Smooth muscle cell (in vitro differentiated cells): ENCODE measurements at regions not wholly inside any gene's neighbourhood (a gene's known extent, or its start where the extent isn't known, plus 50 kb on each side); places are given as distances from the start of the nearest gene placed in this dataset.

Source experiments
- DNase-seq: peaks from one replicate; lab custom pipeline; 2025; ENCODE audit not compliant: unreplicated experiment; lab: John Stamatoyannopoulos, UW
- H2AFZ ChIP-seq: fragments of 200-600 bp; sonication (generic); 2 replicates; pipeline ENCODE4 v1.6.0; 2016; ENCODE audit warnings: antibody characterized with exemption, low read depth, mild to moderate bottlenecking
- H3F3A ChIP-seq: fragments of 200-600 bp; sonication (generic); 2 replicates; pipeline ENCODE4 v1.6.0; 2017; ENCODE audit warnings: antibody characterized with exemption, low read depth
- H3K27ac ChIP-seq: fragments of 200-600 bp; sonication (generic); 2 replicates; pipeline ENCODE4 v1.5.1; 2016; ENCODE audit warnings: low read depth, mild to moderate bottlenecking
- H3K27me3 ChIP-seq: fragments of 200-600 bp; sonication (generic); 2 replicates; pipeline ENCODE4 v1.6.1; 2016; ENCODE audit warnings: low read depth, mild to moderate bottlenecking
- H3K36me3 ChIP-seq: fragments of 200-600 bp; sonication (generic); 2 replicates; pipeline ENCODE4 v1.5.1; 2016; ENCODE audit warnings: low read depth
- H3K4me1 ChIP-seq: fragments of 200-600 bp; sonication (generic); 2 replicates; pipeline ENCODE4 v1.5.1; 2016; ENCODE audit warnings: low read depth
- H3K4me2 ChIP-seq: fragments of 200-600 bp; sonication (generic); 2 replicates; pipeline ENCODE4 v1.6.0; 2016; ENCODE audit warnings: mild to moderate bottlenecking
- H3K4me3 ChIP-seq: fragments of 200-600 bp; sonication (generic); 2 replicates; pipeline ENCODE4 v1.5.1; 2016; ENCODE audit warnings: mild to moderate bottlenecking
- H3K79me2 ChIP-seq: fragments of 200-600 bp; sonication (generic); 2 replicates; pipeline ENCODE4 v1.6.0; 2016; ENCODE audit warnings: low read depth, mild to moderate bottlenecking
- H3K9ac ChIP-seq: fragments of 200-600 bp; sonication (generic); 2 replicates; pipeline ENCODE4 v1.6.0; 2016; ENCODE audit warnings: low read depth
- H3K9me3 ChIP-seq: fragments of 200-600 bp; sonication (generic); replicated peaks from 2 replicates; pipeline ENCODE4 v1.5.1; 2016; ENCODE audit warnings: low read depth
- H4K20me1 ChIP-seq: fragments of 200-600 bp; sonication (generic); 2 replicates; pipeline ENCODE4 v1.6.0; 2016; ENCODE audit warnings: low read depth
- CTCF ChIP-seq: fragments of 200-600 bp; sonication (generic); IDR thresholded peaks from 2 replicates; pipeline ENCODE4 v1.5.1; 2017; ENCODE audit warnings: borderline replicate concordance, mild to moderate bottlenecking, antibody characterized with exemption; ENCODE audit not compliant: insufficient read depth, poor library complexity, severe bottlenecking
- WGBS: methylation state at CpG from one replicate; pipeline ENCODE4 v1.1.7; 2016; ENCODE audit warnings: low lambda C conversion rate; 5-methylcytosine and 5-hydroxymethylcytosine counted together

- TF ChIP-seq CTCF = no peak
Measured at GRCh38 chr17:70859829-70860228, 690.5 kb downstream of the KCNJ2 start.

GRCh38 chr17:70862295-70862694, 693.0 kb downstream of the KCNJ2 start:
- H3K4me2 ChIP-seq = no peak overlapping the region
- TF ChIP-seq CTCF = no peak
- no peak overlapping the region for H3K9ac ChIP-seq
- WGBS = 97% methylated on average over 1 of the region's 1 CpG
- no peak overlapping the region for H3K4me3 ChIP-seq
- no peaks in the 10 kb centered on the region for H4K20me1 ChIP-seq
- DNase-seq = no peak
- no peak overlapping the region for H3K27ac ChIP-seq
- H2AFZ ChIP-seq = no peak overlapping the region
- no peaks in the 10 kb centered on the region for H3K9me3 ChIP-seq
- H3K4me1 ChIP-seq = no peaks in the 10 kb centered on the region
- H3K27me3 ChIP-seq = no peaks in the 10 kb centered on the region
- H3K36me3 ChIP-seq = no peaks in the 10 kb centered on the region
- H3F3A ChIP-seq = no peaks in the 10 kb centered on the region
- H3K79me2 ChIP-seq = no peaks in the 10 kb centered on the region

More at GRCh38 chr17:70859829-70860228, 690.5 kb downstream of the KCNJ2 start:
- Histone ChIP-seq H3K27me3 (no peaks in the 10 kb centered on the region), H3F3A (no peaks in the 10 kb centered on the region), H3K9ac (no peak overlapping the region), H3K79me2 (no peaks in the 10 kb centered on the region), H3K36me3 (no peaks in the 10 kb centered on the region), H4K20me1 (no peaks in the 10 kb centered on the region), H2AFZ (no peak overlapping the region), H3K9me3 (no peaks in the 10 kb centered on the region), H3K4me3 (no peak overlapping the region), H3K27ac (no peak overlapping the region), H3K4me1 (no peaks in the 10 kb centered on the region), H3K4me2 (no peak overlapping the region)
- WGBS = 74% methylated on average over 1 of the region's 1 CpG
- no peak for DNase-seq

- no peaks in the 10 kb centered on the region for H3F3A ChIP-seq
- no peak for TF ChIP-seq CTCF
- no peaks in the 10 kb centered on the region for H3K4me1 ChIP-seq
- DNase-seq = no peak
- no peak overlapping the region for H3K4me3 ChIP-seq
- H3K27me3 ChIP-seq = no peaks in the 10 kb centered on the region
- no peaks in the 10 kb centered on the region for H3K9me3 ChIP-seq
- H3K36me3 ChIP-seq = no peaks in the 10 kb centered on the region
- H3K9ac ChIP-seq = no peak overlapping the region
- H3K79me2 ChIP-seq = no peaks in the 10 kb centered on the region
- no peak overlapping the region for H3K4me2 ChIP-seq
- 84% methylated on average over 8 of the region's 8 CpGs for WGBS
- no peak overlapping the region for H2AFZ ChIP-seq
- H4K20me1 ChIP-seq = no peaks in the 10 kb centered on the region
- H3K27ac ChIP-seq = no peak overlapping the region
Measured at GRCh38 chr17:70863436-70864248, 694.3 kb downstream of the KCNJ2 start.
